ENCODE measurements at regions not wholly inside any gene's neighbourhood (a gene's known extent, or its start where the extent isn't known, plus 50 kb on each side); places are given as distances from the start of the nearest gene placed in this dataset.

GRCh38 chr5:121031491-121031890, 567.4 kb downstream of the PRR16 start:
- H3K4me3 ChIP-seq (ENCODE audit: severe bottlenecking): no peak overlapping the region
- no peaks in the 10 kb centered on the region for H3K36me3 ChIP-seq (ENCODE audit: low read depth)
- DNase-seq (ENCODE audit: low spot score) (no peak), ATAC-seq (ENCODE audit: low read depth) (no peak)
- H3K9me3 ChIP-seq (ENCODE audit: severe bottlenecking): no peaks in the 10 kb centered on the region
- TF ChIP-seq CTCF (IDR thresholded peaks at IDR 0.05; ENCODE audit: poor library complexity, severe bottlenecking): no peak
- no peaks in the 10 kb centered on the region for H3K27me3 ChIP-seq (ENCODE audit: insufficient read depth, poor library complexity, severe bottlenecking)
- no peak overlapping the region for H3K27ac ChIP-seq (ENCODE audit: poor library complexity, severe bottlenecking)
- H3K4me1 ChIP-seq (ENCODE audit: insufficient read depth, poor library complexity, severe bottlenecking): no peaks in the 10 kb centered on the region

GRCh38 chr5:121033334-121033733, 569.2 kb downstream of the PRR16 start:
- DNase-seq (ENCODE audit: low spot score) (no peak), ATAC-seq (ENCODE audit: low read depth) (no peak)
- Histone ChIP-seq H3K36me3 (ENCODE audit: low read depth) (no peaks in the 10 kb centered on the region), H3K4me1 (ENCODE audit: insufficient read depth, poor library complexity, severe bottlenecking) (no peaks in the 10 kb centered on the region), H3K27ac (ENCODE audit: poor library complexity, severe bottlenecking) (no peak overlapping the region), H3K9me3 (ENCODE audit: severe bottlenecking) (no peaks in the 10 kb centered on the region), H3K4me3 (ENCODE audit: severe bottlenecking) (no peak overlapping the region), H3K27me3 (ENCODE audit: insufficient read depth, poor library complexity, severe bottlenecking) (no peaks in the 10 kb centered on the region)
- TF ChIP-seq CTCF (IDR thresholded peaks at IDR 0.05; ENCODE audit: poor library complexity, severe bottlenecking): no peak

DNA sequence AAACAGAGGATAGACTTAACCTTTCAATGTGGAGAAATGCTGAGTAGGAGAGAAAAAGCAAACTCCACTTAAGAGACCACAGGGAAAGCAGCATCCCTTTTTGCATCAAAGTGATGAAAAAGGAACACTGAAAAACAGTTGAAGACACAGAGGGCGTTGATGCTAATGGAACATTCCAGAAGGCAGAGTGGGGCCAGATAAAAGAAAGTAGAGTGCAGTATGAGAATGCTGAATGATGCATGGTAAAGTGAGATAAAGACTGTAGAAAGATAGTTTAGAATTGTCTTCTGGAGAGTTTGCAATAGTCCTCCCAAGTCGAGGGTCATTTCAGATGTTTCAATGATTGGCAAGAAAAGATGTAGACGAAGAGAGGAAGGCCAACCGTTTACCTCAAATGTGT, 574.3 kb downstream of the PRR16 start:
- DNase-seq (ENCODE audit: low spot score) (no peak), ATAC-seq (ENCODE audit: low read depth) (no peak)
- Histone ChIP-seq H3K4me1 (ENCODE audit: insufficient read depth, poor library complexity, severe bottlenecking) (no peaks in the 10 kb centered on the region), H3K27me3 (ENCODE audit: insufficient read depth, poor library complexity, severe bottlenecking) (no peaks in the 10 kb centered on the region), H3K9me3 (ENCODE audit: severe bottlenecking) (no peaks in the 10 kb centered on the region), H3K36me3 (ENCODE audit: low read depth) (no peaks in the 10 kb centered on the region), H3K4me3 (ENCODE audit: severe bottlenecking) (no peak overlapping the region), H3K27ac (ENCODE audit: poor library complexity, severe bottlenecking) (no peak overlapping the region)
- TF ChIP-seq CTCF (IDR thresholded peaks at IDR 0.05; ENCODE audit: poor library complexity, severe bottlenecking): no peak

GRCh38 chr5:121049971-121050370, 585.9 kb downstream of the PRR16 start:
- Histone ChIP-seq H3K4me3 (ENCODE audit: severe bottlenecking) (no peak overlapping the region), H3K27ac (ENCODE audit: poor library complexity, severe bottlenecking) (no peak overlapping the region), H3K4me1 (ENCODE audit: insufficient read depth, poor library complexity, severe bottlenecking) (no peaks in the 10 kb centered on the region), H3K9me3 (ENCODE audit: severe bottlenecking) (no peaks in the 10 kb centered on the region), H3K27me3 (ENCODE audit: insufficient read depth, poor library complexity, severe bottlenecking) (no peaks in the 10 kb centered on the region), H3K36me3 (ENCODE audit: low read depth) (no peaks in the 10 kb centered on the region)
- ATAC-seq (ENCODE audit: low read depth) (no peak), DNase-seq (ENCODE audit: low spot score) (no peak)
- no peak for TF ChIP-seq CTCF (IDR thresholded peaks at IDR 0.05; ENCODE audit: poor library complexity, severe bottlenecking)

DNA sequence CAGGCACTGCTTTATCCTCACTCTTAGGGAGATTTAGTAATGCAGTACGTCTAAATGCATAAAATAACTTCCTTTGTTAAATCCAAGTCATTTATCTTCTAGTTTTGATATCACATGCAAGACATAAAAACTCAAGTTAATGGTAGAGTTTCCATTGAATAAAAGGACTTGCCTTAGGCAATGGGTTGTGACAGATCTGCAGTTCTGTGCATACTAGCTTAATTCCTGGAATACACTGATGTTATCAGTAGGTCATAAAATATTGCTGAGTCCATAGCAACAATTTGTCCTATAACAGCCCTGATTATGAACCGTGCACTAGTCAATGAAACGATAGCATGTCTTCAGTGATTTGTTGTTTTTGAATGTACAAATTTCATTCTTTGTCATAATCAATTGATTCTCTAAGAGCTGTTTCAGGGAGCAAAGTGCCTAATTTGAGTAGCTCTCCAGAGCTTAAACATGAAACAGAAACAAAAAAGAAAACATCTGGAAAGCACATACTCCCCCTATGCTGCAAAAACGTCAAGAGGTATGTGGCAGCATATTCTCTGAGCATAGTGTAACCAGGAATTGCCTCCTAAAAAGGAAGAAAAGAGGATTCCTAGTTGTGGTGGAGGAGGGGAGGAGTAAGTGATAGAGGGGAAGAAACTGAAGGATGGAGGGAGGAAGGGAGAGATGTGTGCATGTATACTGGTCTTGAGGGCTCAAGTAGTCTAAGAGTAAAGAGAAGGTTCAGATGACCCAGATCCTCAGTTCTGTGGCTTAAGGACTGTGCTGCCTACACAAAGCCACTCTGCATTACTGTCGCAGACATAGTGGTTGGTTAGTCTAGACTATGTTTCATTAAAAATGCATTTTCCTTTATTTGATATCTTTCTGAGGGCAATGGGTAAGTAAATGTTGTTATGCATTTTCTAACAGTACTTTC, 589.2 kb downstream of the PRR16 start:
- Histone ChIP-seq H3K36me3 (ENCODE audit: low read depth) (no peaks in the 10 kb centered on the region), H3K27ac (ENCODE audit: poor library complexity, severe bottlenecking) (no peak overlapping the region), H3K4me3 (ENCODE audit: severe bottlenecking) (no peak overlapping the region), H3K4me1 (ENCODE audit: insufficient read depth, poor library complexity, severe bottlenecking) (no peaks in the 10 kb centered on the region), H3K27me3 (ENCODE audit: insufficient read depth, poor library complexity, severe bottlenecking) (no peaks in the 10 kb centered on the region), H3K9me3 (ENCODE audit: severe bottlenecking) (no peaks in the 10 kb centered on the region)
- peak; percentile 40; the same call in 1 of the 3 replicates for ATAC-seq (ENCODE audit: low read depth)
- TF ChIP-seq CTCF (IDR thresholded peaks at IDR 0.05; ENCODE audit: poor library complexity, severe bottlenecking): no peak
- DNase-seq (ENCODE audit: low spot score): no peak

Data from RWPE2 (cell line).